Activated naive CD4-positive, alpha-beta T cell (primary cell): ENCODE measurements at regions not wholly inside any gene's neighbourhood (a gene's known extent, or its start where the extent isn't known, plus 50 kb on each side); places are given as distances from the start of the nearest gene placed in this dataset.
"Not testable (repeated sequence)": the region's sequence is repeated elsewhere in the genome, so short reads cannot be mapped to it uniquely, and the experiment has no call there.

Experiments used
- DNase-seq, 4 experiments: peaks; one replicate each; lab custom pipeline; 2025; lab: John Stamatoyannopoulos, UW

- DNase-seq: no peak
Observed at GRCh38 chr19:28627669-28628068, 585.3 kb downstream of the UQCRFS1 start.

- DNase-seq: not testable (repeated sequence)
Observed at GRCh38 chr19:28626407-28626806, 586.5 kb downstream of the UQCRFS1 start.

- no peak for DNase-seq
Observed at GRCh38 chr19:28619816-28620429, 593.0 kb downstream of the UQCRFS1 start.

- DNase-seq: no peak
Observed at GRCh38 chr19:28618504-28618903, 594.4 kb downstream of the UQCRFS1 start.

- no peak for DNase-seq
Observed at GRCh38 chr19:28615966-28616365, 597.0 kb downstream of the UQCRFS1 start.

GRCh38 chr19:28615546-28615916 lies 597.4 kb downstream of the UQCRFS1 start:
- no peak for DNase-seq

GRCh38 chr19:28614634-28615545 lies 598.1 kb downstream of the UQCRFS1 start:
- DNase-seq: no peak

GRCh38 chr19:28612275-28612769 lies 600.6 kb downstream of the UQCRFS1 start:
- DNase-seq: no peak

- DNase-seq: not testable (repeated sequence)
Observed at GRCh38 chr19:28611227-28611914, 601.6 kb downstream of the UQCRFS1 start.

GRCh38 chr19:28610731-28611130 lies 602.2 kb downstream of the UQCRFS1 start:
- no peak for DNase-seq

GRCh38 chr19:28609944-28610343 lies 603.0 kb downstream of the UQCRFS1 start:
- DNase-seq: no peak

- DNase-seq: no peak
Observed at GRCh38 chr19:28609091-28609755, 603.7 kb downstream of the UQCRFS1 start.

GRCh38 chr19:28608292-28608691 lies 604.7 kb downstream of the UQCRFS1 start:
- no peak for DNase-seq

- no peak for DNase-seq
Observed at GRCh38 chr19:28607066-28607583, 605.8 kb downstream of the UQCRFS1 start.

GRCh38 chr19:28606269-28607032 lies 606.5 kb downstream of the UQCRFS1 start:
- no peak for DNase-seq

- DNase-seq: no peak
Observed at GRCh38 chr19:28605501-28606268, 607.3 kb downstream of the UQCRFS1 start.

- DNase-seq: no peak
Observed at GRCh38 chr19:28603453-28603852, 609.5 kb downstream of the UQCRFS1 start.

- DNase-seq: no peak
Observed at GRCh38 chr19:28602675-28603298, 610.2 kb downstream of the UQCRFS1 start.

- DNase-seq: no peak
Observed at GRCh38 chr19:28601723-28602440, 611.1 kb downstream of the UQCRFS1 start.
